ENCODE measurements at regions not wholly inside any gene's neighbourhood (a gene's known extent, or its start where the extent isn't known, plus 50 kb on each side); places are given as distances from the start of the nearest gene placed in this dataset.

GRCh38 chr2:183993052-183993451 is 605.3 kb upstream of the ZNF804A start:
- H3K9ac ChIP-seq, result no peak overlapping the region
- no peaks in the 10 kb centered on the region for H3K27me3 ChIP-seq (ENCODE audit: insufficient read depth)
- no peaks in the 10 kb centered on the region for H3K9me3 ChIP-seq
- H4K20me1 ChIP-seq (ENCODE audit: insufficient read depth), result no peaks in the 10 kb centered on the region
- no peak overlapping the region for H3K4me2 ChIP-seq
- peaks cover 0 to 22% of the 10 kb centered on the region in 2 experiments; a peak in 2 of 4 replicates for H3K4me1 ChIP-seq (ENCODE audit: control insufficient read depth in 1 of 2, insufficient read depth in 2 of 2, low read depth in 1 of 2, low read length in 1 of 2)
- WGBS (ENCODE audit: low lambda C conversion rate), result no CpG with 5 or more reads among the region's 1 CpG
- TF ChIP-seq NRF1 (IDR thresholded peaks at IDR 0.05; ENCODE audit: low read depth, low read length) (no peak), TCF12 (IDR thresholded peaks at IDR 0.05) (no peak), RXRA (IDR thresholded peaks at IDR 0.05; ENCODE audit: borderline replicate concordance, low read depth) (no peak), CHD2 (IDR thresholded peaks at IDR 0.05; ENCODE audit: low read length, partially characterized antibody) (no peak), MEF2A (IDR thresholded peaks at IDR 0.05; ENCODE audit: borderline replicate concordance, low read depth) (no peak), JUND (IDR thresholded peaks at IDR 0.05) (no peak), GATA2 (CRISPR knock-in tag; IDR thresholded peaks at IDR 0.05) (no peak), USF2 (IDR thresholded peaks at IDR 0.05; ENCODE audit: borderline replicate concordance, low read depth, low read length) (no peak), USF1 (IDR thresholded peaks at IDR 0.05; ENCODE audit: borderline replicate concordance, low read depth) (no peak), RAD21 (IDR thresholded peaks at IDR 0.05; ENCODE audit: low read length) (no peak), SMC3 (IDR thresholded peaks at IDR 0.05; ENCODE audit: low read depth, low read length) (no peak), REST (IDR thresholded peaks at IDR 0.05; ENCODE audit: low read depth, low read length) (no peak), YY1 (IDR thresholded peaks at IDR 0.05; ENCODE audit: low read depth) (no peak), MAX (IDR thresholded peaks at IDR 0.05; ENCODE audit: low read depth) (no peak), RCOR1 (IDR thresholded peaks at IDR 0.05; ENCODE audit: low read length) (no peak), CTCF (IDR thresholded peaks at IDR 0.05) (no peak), IRF3 (IDR thresholded peaks at IDR 0.05; ENCODE audit: low read depth, low read length) (no peak), SIN3A (IDR thresholded peaks at IDR 0.05; ENCODE audit: borderline replicate concordance, low read depth, low read length) (no peak)
- H3K9me2 ChIP-seq, result no peaks in the 10 kb centered on the region
- ChIA-PET CTCF (no interaction called here), POLR2A (no interaction called here)
- no peak overlapping the region for H3K4me3 ChIP-seq (ENCODE audit: low read depth in 2 of 2, low read length in 1 of 2)
- H3K79me2 ChIP-seq (ENCODE audit: insufficient read depth), result no peaks in the 10 kb centered on the region
- no peaks in the 10 kb centered on the region for H3K36me3 ChIP-seq (replicated peaks in 1 of 2; ENCODE audit: control insufficient read depth in 1 of 2, insufficient read depth in 2 of 2, low read length in 1 of 2)
- H2AFZ ChIP-seq (ENCODE audit: low read depth), result no peak overlapping the region
- H3F3A ChIP-seq (replicated peaks; ENCODE audit: insufficient read depth), result no peaks in the 10 kb centered on the region
- DNase-seq, result no peak
- no peak overlapping the region for H3K27ac ChIP-seq (ENCODE audit: low read depth in 2 of 2, low read length in 1 of 2)

All from SK-N-SH (cell line).